ENCODE measurements at regions not wholly inside any gene's neighbourhood (a gene's known extent, or its start where the extent isn't known, plus 50 kb on each side); places are given as distances from the start of the nearest gene placed in this dataset.

GRCh38 chr1:30216602-30217001 is 506.8 kb downstream of the MATN1 start:
- TF ChIP-seq POLR2AphosphoS5 (IDR thresholded peaks at IDR 0.05; ENCODE audit: low read depth, low read length): no peak
- no peak for TF ChIP-seq REST (IDR thresholded peaks at IDR 0.05; ENCODE audit: insufficient read depth in 1 of 2, low read depth in 2 of 2, low read length in 2 of 2)
- no peak for TF ChIP-seq TAF1 (IDR thresholded peaks at IDR 0.05; ENCODE audit: borderline replicate concordance, insufficient read depth, low read length)
- TF ChIP-seq SIN3A (IDR thresholded peaks at IDR 0.05; ENCODE audit: borderline replicate concordance, insufficient read depth, low read length): no peak
- no peak for TF ChIP-seq FOXP2 (optimal IDR thresholded peaks at IDR 0.05; ENCODE audit: borderline replicate concordance, extremely low read depth, extremely low read length, insufficient read depth)

Measured in PFSK-1 (cell line).